Smooth muscle cell (in vitro differentiated cells): ENCODE measurements at regions not wholly inside any gene's neighbourhood (a gene's known extent, or its start where the extent isn't known, plus 50 kb on each side); places are given as distances from the start of the nearest gene placed in this dataset.

Experiments
- DNase-seq: peaks from one replicate; lab custom pipeline; 2025; ENCODE audit not compliant: unreplicated experiment; lab: John Stamatoyannopoulos, UW
- H2AFZ ChIP-seq: fragments of 200-600 bp; sonication (generic); 2 replicates; pipeline ENCODE4 v1.6.0; 2016; ENCODE audit warnings: antibody characterized with exemption, low read depth, mild to moderate bottlenecking
- H3F3A ChIP-seq: fragments of 200-600 bp; sonication (generic); 2 replicates; pipeline ENCODE4 v1.6.0; 2017; ENCODE audit warnings: antibody characterized with exemption, low read depth
- H3K27ac ChIP-seq: fragments of 200-600 bp; sonication (generic); 2 replicates; pipeline ENCODE4 v1.5.1; 2016; ENCODE audit warnings: low read depth, mild to moderate bottlenecking
- H3K27me3 ChIP-seq: fragments of 200-600 bp; sonication (generic); 2 replicates; pipeline ENCODE4 v1.6.1; 2016; ENCODE audit warnings: low read depth, mild to moderate bottlenecking
- H3K36me3 ChIP-seq: fragments of 200-600 bp; sonication (generic); 2 replicates; pipeline ENCODE4 v1.5.1; 2016; ENCODE audit warnings: low read depth
- H3K4me1 ChIP-seq: fragments of 200-600 bp; sonication (generic); 2 replicates; pipeline ENCODE4 v1.5.1; 2016; ENCODE audit warnings: low read depth
- H3K4me2 ChIP-seq: fragments of 200-600 bp; sonication (generic); 2 replicates; pipeline ENCODE4 v1.6.0; 2016; ENCODE audit warnings: mild to moderate bottlenecking
- H3K4me3 ChIP-seq: fragments of 200-600 bp; sonication (generic); 2 replicates; pipeline ENCODE4 v1.5.1; 2016; ENCODE audit warnings: mild to moderate bottlenecking
- H3K79me2 ChIP-seq: fragments of 200-600 bp; sonication (generic); 2 replicates; pipeline ENCODE4 v1.6.0; 2016; ENCODE audit warnings: low read depth, mild to moderate bottlenecking
- H3K9ac ChIP-seq: fragments of 200-600 bp; sonication (generic); 2 replicates; pipeline ENCODE4 v1.6.0; 2016; ENCODE audit warnings: low read depth
- H3K9me3 ChIP-seq: fragments of 200-600 bp; sonication (generic); replicated peaks from 2 replicates; pipeline ENCODE4 v1.5.1; 2016; ENCODE audit warnings: low read depth
- H4K20me1 ChIP-seq: fragments of 200-600 bp; sonication (generic); 2 replicates; pipeline ENCODE4 v1.6.0; 2016; ENCODE audit warnings: low read depth
- CTCF ChIP-seq: fragments of 200-600 bp; sonication (generic); IDR thresholded peaks from 2 replicates; pipeline ENCODE4 v1.5.1; 2017; ENCODE audit warnings: borderline replicate concordance, mild to moderate bottlenecking, antibody characterized with exemption; ENCODE audit not compliant: insufficient read depth, poor library complexity, severe bottlenecking
- WGBS: methylation state at CpG from one replicate; pipeline ENCODE4 v1.1.7; 2016; ENCODE audit warnings: low lambda C conversion rate; 5-methylcytosine and 5-hydroxymethylcytosine counted together

- Histone ChIP-seq H3K27ac (no peak overlapping the region), H3K4me1 (peaks cover 12% of the 10 kb centered on the region), H3K27me3 (no peaks in the 10 kb centered on the region), H3K36me3 (no peaks in the 10 kb centered on the region), H3K4me2 (peak overlapping the region; percentile 21), H3K4me3 (no peak overlapping the region), H2AFZ (no peak overlapping the region), H4K20me1 (no peaks in the 10 kb centered on the region), H3K9ac (no peak overlapping the region), H3K9me3 (no peaks in the 10 kb centered on the region), H3K79me2 (no peaks in the 10 kb centered on the region), H3F3A (peaks cover 3% of the 10 kb centered on the region)
- TF ChIP-seq CTCF = no peak
- DNase-seq = no peak
- WGBS = 39% methylated on average over 3 of the region's 3 CpGs
These were observed 70.5 kb upstream of the COL13A1 start for GRCh38 chr10:69731184-69731583.

DNA sequence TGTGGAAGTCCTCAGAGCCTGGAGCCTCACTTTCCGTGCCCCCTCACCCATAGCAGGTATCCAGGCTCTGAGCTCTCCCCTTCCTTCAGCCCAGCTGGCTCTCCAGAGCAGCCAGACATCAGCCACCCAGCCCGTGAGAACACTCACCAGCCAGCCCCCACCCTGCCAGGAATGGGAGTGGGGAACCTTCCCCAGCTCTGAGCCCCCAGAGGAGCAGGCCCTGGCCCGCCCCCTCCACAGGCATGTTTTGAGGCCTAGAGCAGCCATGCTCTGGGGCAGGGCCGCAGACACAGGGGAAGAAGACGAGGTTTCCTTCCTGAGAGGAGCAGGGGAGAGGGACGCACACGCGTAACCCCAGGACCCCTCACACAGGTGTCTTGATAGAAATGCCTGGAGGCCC is 70.0 kb upstream of the COL13A1 start:
- no peaks in the 10 kb centered on the region for H3K27me3 ChIP-seq
- no peak for TF ChIP-seq CTCF
- no peaks in the 10 kb centered on the region for H3K9me3 ChIP-seq
- H3K4me2 ChIP-seq = no peak overlapping the region
- no peaks in the 10 kb centered on the region for H3K79me2 ChIP-seq
- H3K9ac ChIP-seq = no peak overlapping the region
- H3K27ac ChIP-seq = no peak overlapping the region
- H3F3A ChIP-seq = peaks cover 3% of the 10 kb centered on the region
- WGBS = 87% methylated on average over 8 of the region's 8 CpGs
- H3K36me3 ChIP-seq = no peaks in the 10 kb centered on the region
- H3K4me1 ChIP-seq = peaks cover 12% of the 10 kb centered on the region
- H4K20me1 ChIP-seq = no peaks in the 10 kb centered on the region
- no peak for DNase-seq
- H3K4me3 ChIP-seq = no peak overlapping the region
- H2AFZ ChIP-seq = no peak overlapping the region

DNA sequence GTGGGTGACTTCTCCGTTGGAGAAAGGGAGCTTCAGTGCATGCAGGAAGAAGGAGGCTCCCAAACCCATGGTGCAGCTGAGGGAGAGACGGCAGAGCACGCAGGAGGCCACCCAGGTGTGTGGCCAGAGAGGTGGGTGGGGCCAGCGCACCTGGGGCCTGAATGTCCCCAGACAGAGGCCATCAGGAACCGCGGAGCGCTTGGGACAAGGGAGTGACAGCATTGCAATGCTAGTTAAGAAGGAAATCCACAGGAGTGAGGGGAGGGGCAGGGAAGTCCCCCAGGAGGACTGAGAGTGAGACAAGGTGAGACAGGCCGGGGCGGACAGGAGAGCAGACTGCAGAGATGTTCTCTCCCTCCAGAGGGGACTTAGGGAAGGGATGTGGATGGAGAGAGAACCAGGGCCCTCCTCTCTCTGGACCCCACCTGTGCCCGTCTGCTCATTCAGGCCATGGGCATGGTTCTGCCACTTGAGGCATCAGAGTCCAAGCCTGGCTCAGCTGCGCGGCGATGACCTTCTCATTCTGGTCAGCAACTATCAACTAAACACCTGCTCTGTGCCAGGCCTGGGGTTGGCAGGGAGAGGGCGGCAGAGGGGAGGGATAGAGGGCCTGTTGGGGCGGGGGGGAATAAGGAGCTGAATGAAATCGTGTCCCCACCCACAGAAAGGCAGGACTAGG is 69.4 kb upstream of the COL13A1 start:
- Histone ChIP-seq H3K27me3 (no peaks in the 10 kb centered on the region), H3K36me3 (no peaks in the 10 kb centered on the region), H3K27ac (no peak overlapping the region), H3K79me2 (no peaks in the 10 kb centered on the region), H3K4me2 (no peak overlapping the region), H3K4me3 (no peak overlapping the region), H3K4me1 (peaks cover 12% of the 10 kb centered on the region), H3F3A (peaks cover 3% of the 10 kb centered on the region), H4K20me1 (no peaks in the 10 kb centered on the region), H2AFZ (no peak overlapping the region), H3K9ac (no peak overlapping the region), H3K9me3 (no peaks in the 10 kb centered on the region)
- 96% methylated on average over 15 of the region's 16 CpGs for WGBS
- DNase-seq = no peak
- TF ChIP-seq CTCF = no peak

GRCh38 chr10:69732826-69733150 is 68.9 kb upstream of the COL13A1 start:
- peaks cover 10% of the 10 kb centered on the region for H3K4me1 ChIP-seq
- no peak for DNase-seq
- WGBS = 81% methylated on average over 6 of the region's 6 CpGs
- no peak overlapping the region for H2AFZ ChIP-seq
- no peak for TF ChIP-seq CTCF
- H3K79me2 ChIP-seq = no peaks in the 10 kb centered on the region
- H3F3A ChIP-seq = peaks cover 3% of the 10 kb centered on the region
- H3K27me3 ChIP-seq = no peaks in the 10 kb centered on the region
- H4K20me1 ChIP-seq = no peaks in the 10 kb centered on the region
- no peak overlapping the region for H3K4me3 ChIP-seq
- no peak overlapping the region for H3K27ac ChIP-seq
- no peaks in the 10 kb centered on the region for H3K9me3 ChIP-seq
- no peaks in the 10 kb centered on the region for H3K36me3 ChIP-seq
- no peak overlapping the region for H3K9ac ChIP-seq
- H3K4me2 ChIP-seq = no peak overlapping the region
